GM08714 (cell line): ENCODE measurements at regions not wholly inside any gene's neighbourhood (a gene's known extent, or its start where the extent isn't known, plus 50 kb on each side); places are given as distances from the start of the nearest gene placed in this dataset.
"Not testable (repeated sequence)": the region's sequence is repeated elsewhere in the genome, so short reads cannot be mapped to it uniquely, and the experiment has no call there.

ENCODE experiments used
- H3K4me3 ChIP-seq: fragments of 200-500 bp; sonication (Bioruptor generic); 2 replicates; pipeline ENCODE4 v1.5.1; 2014; ENCODE audit warnings: mild to moderate bottlenecking, low read length, inconsistent platforms
- ZNF274 ChIP-seq: IDR thresholded peaks from 2 replicates; pipeline ENCODE4 v1.6.1; 2012; ENCODE audit warnings: mild to moderate bottlenecking, low read depth, low read length

- H3K4me3 ChIP-seq, result no peak overlapping the region
- TF ChIP-seq ZNF274, result no peak
These were observed 362.0 kb upstream of the KYNU start for GRCh38 chr2:142515493-142515892.

GRCh38 chr2:142509401-142509800 is 368.1 kb upstream of the KYNU start:
- H3K4me3 ChIP-seq, result no peak overlapping the region
- TF ChIP-seq ZNF274, result no peak

- no peak overlapping the region for H3K4me3 ChIP-seq
- TF ChIP-seq ZNF274, result no peak
These were observed 372.7 kb upstream of the KYNU start for GRCh38 chr2:142504754-142505153.

GRCh38 chr2:142502402-142502801 is 371.6 kb upstream of the LRP1B start:
- TF ChIP-seq ZNF274, result no peak

GRCh38 chr2:142495141-142495540 is 364.3 kb upstream of the LRP1B start:
- no peak for TF ChIP-seq ZNF274
- no peak overlapping the region for H3K4me3 ChIP-seq

More at GRCh38 chr2:142502402-142502801, 371.6 kb upstream of the LRP1B start:
- no peak overlapping the region for H3K4me3 ChIP-seq

GRCh38 chr2:142489631-142490030 is 358.8 kb upstream of the LRP1B start:
- not testable (repeated sequence) for H3K4me3 ChIP-seq

GRCh38 chr2:142484111-142484510 is 353.3 kb upstream of the LRP1B start:
- H3K4me3 ChIP-seq, result no peak overlapping the region
- TF ChIP-seq ZNF274, result no peak

GRCh38 chr2:142483653-142484052 is 352.8 kb upstream of the LRP1B start:
- TF ChIP-seq ZNF274, result no peak
- H3K4me3 ChIP-seq, result no peak overlapping the region; the same call in 1 of the 2 replicates

- no peak overlapping the region for H3K4me3 ChIP-seq
- no peak for TF ChIP-seq ZNF274
These were observed 347.4 kb upstream of the LRP1B start for GRCh38 chr2:142478206-142478605.

- no peak overlapping the region for H3K4me3 ChIP-seq
- TF ChIP-seq ZNF274, result no peak
These were observed 341.6 kb upstream of the LRP1B start for GRCh38 chr2:142472382-142472781.

- no peak overlapping the region for H3K4me3 ChIP-seq
These were observed 336.5 kb upstream of the LRP1B start for GRCh38 chr2:142467321-142467720.

GRCh38 chr2:142463047-142463446 is 332.2 kb upstream of the LRP1B start:
- no peak overlapping the region for H3K4me3 ChIP-seq
- TF ChIP-seq ZNF274, result no peak

More at GRCh38 chr2:142467321-142467720, 336.5 kb upstream of the LRP1B start:
- TF ChIP-seq ZNF274, result no peak

- H3K4me3 ChIP-seq, result no peak overlapping the region
- TF ChIP-seq ZNF274, result no peak
These were observed 331.5 kb upstream of the LRP1B start for GRCh38 chr2:142462306-142462705.

- TF ChIP-seq ZNF274, result no peak
- H3K4me3 ChIP-seq, result no peak overlapping the region
These were observed 314.8 kb upstream of the LRP1B start for GRCh38 chr2:142445551-142446072.

GRCh38 chr2:142445023-142445422 is 314.2 kb upstream of the LRP1B start:
- no peak overlapping the region for H3K4me3 ChIP-seq
- no peak for TF ChIP-seq ZNF274

- H3K4me3 ChIP-seq, result no peak overlapping the region
- no peak for TF ChIP-seq ZNF274
These were observed 305.0 kb upstream of the LRP1B start for GRCh38 chr2:142435847-142436246.
